ENCODE measurements at regions not wholly inside any gene's neighbourhood (a gene's known extent, or its start where the extent isn't known, plus 50 kb on each side); places are given as distances from the start of the nearest gene placed in this dataset.

DNA sequence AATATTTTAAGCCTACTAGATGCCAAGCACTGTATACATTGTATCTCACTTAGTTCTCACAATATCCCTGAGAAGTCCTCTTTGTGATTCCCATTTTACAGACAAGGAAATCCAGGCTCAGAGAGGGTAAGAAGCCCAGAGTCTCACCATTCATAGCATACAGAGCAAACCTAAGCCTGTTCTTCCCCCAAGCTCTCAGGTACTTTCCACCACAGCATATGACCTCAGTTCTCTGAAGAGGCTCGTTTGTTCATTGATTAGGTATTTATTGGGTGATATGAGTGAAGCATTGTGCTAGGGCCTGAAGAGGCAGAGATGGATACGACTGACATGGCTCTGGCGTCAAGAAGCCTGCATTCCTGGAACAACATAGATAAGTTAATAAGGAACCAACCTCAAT, 310.9 kb upstream of the UMPS start:
- TF ChIP-seq, protein P1, sequence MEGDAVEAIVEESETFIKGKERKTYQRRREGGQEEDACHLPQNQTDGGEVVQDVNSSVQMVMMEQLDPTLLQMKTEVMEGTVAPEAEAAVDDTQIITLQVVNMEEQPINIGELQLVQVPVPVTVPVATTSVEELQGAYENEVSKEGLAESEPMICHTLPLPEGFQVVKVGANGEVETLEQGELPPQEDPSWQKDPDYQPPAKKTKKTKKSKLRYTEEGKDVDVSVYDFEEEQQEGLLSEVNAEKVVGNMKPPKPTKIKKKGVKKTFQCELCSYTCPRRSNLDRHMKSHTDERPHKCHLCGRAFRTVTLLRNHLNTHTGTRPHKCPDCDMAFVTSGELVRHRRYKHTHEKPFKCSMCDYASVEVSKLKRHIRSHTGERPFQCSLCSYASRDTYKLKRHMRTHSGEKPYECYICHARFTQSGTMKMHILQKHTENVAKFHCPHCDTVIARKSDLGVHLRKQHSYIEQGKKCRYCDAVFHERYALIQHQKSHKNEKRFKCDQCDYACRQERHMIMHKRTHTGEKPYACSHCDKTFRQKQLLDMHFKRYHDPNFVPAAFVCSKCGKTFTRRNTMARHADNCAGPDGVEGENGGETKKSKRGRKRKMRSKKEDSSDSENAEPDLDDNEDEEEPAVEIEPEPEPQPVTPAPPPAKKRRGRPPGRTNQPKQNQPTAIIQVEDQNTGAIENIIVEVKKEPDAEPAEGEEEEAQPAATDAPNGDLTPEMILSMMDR (IDR thresholded peaks at IDR 0.05), result no peak
- TF ChIP-seq POLR2A (IDR thresholded peaks at IDR 0.05), result no peak

Measured in right lobe of liver (tissue), 4 donors.